ENCODE measurements at regions not wholly inside any gene's neighbourhood (a gene's known extent, or its start where the extent isn't known, plus 50 kb on each side); places are given as distances from the start of the nearest gene placed in this dataset.
"Not testable (repeated sequence)": the region's sequence is repeated elsewhere in the genome, so short reads cannot be mapped to it uniquely, and the experiment has no call there.

DNA sequence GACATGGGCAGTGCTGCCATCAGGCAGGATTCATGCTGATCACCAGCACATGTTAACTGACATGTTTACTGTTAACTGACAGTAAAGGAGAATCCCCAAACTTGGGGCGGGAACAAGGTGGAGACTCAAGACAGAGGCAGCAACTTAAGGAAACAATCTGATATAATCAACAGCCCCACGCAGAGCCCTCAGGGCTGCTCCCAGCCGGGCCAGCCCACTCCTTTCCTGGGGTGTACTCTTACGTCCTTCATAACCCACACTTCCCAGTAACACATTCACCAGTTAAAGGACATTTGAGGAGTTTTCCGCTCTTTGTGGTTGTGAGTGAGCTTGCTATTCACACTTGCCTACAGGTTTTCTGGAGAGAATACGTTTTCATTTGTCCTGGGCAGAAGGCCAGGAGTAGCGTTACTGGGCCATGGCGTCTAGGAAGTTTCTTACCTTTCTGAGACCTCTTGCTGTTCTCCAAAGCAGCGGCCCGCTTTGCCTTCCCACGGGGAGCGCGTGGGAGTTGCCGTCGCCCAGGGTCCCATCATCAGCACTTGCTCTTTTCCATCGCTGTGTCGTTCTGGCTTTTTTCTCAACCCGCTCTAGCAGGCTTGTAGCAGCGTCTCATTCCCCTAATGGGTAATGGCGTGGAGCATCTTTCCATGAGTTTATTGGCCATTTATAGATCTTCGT, 56.4 kb downstream of the FOXF2 start:
- intact Hi-C loops (cut with DNase I), result no loop called here

DNA sequence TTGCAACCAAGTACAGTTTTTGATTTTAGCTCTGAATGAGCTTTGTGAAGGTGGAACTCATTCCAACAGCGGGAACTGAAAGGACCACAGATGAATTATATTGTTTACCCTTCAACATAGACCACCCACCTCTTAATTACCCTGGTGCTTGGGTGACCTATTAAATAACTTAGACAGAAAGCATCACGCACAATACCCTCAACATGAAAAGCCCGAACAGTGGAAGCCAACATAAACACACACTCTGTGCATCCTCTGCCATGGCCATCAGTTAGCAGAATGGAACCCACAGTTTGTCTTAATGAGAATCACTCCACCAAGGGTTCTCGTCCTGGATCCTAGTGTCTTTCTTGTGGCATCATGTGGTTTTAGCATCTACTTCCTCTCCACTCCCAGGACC, 60.5 kb downstream of the FOXF2 start:
- peak in 1 of 42 donors; percentile 4 for DNase-seq
- intact Hi-C loops (cut with DNase I), result no loop called here

More for the DNA sequence above, 56.4 kb downstream of the FOXF2 start:
- DNase-seq, result peak in 2 of 42 donors; percentile 22 to 37

DNA sequence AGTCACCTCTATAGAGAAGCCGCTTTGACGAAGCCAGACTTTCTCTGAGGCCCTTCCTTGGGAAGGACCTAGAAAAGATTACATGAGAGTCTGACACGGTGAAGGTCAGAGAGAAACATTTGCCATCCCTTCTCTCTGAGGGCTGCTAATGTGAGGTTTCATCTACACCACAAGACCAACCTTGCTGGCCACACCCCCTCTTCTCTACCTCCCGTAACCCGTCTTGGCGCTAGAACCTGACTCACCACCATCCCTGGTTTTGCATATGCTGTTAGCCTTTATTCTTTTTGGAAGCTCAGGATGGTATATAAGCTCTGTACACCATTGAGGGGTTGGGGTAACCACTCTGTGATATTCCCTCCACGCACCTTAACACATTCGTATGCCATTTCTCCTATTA, 63.6 kb downstream of the FOXF2 start:
- intact Hi-C loops (cut with DNase I), result no loop called here
- peak in 1 of 42 donors; percentile 28 for DNase-seq

DNA sequence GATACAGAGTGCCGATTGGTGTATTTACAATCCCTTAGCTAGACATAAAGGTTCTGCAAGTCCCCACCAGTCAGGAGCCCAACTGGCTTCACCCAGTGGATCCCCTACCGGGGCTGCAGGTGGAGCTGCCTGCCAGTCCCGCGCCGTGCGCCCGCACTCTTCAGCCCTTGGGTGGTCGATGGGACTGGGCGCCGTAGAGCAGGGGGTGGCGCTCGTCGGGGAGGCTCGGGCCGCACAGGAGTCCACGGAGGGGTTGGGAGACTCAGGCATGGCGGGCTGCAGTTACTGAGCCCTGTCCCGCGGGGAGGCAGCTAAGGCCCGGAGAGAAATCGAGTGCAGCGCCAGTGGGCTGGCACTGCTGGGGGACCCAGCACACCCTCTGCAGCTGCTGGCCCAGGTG, 67.4 kb downstream of the FOXF2 start:
- intact Hi-C loops (cut with DNase I), result not testable (repeated sequence)

DNA sequence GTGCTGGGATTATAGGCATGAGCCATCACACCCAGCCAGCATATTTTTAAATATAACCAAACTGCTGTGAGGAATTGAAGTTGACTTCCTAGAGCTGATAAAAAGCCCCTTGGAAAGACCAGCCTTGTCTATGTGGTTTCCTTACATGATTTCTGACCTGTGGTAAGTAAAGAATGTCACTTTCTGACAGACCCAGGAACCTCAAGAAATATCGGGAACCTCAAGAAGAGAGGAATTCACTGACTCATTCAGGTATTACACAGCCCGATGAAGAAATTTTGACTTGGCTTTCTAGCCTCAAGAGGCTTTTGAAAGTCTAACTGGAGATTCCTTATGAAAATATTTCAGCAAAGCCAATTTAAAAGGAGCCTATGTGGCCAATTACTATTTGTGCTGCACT, 71.8 kb downstream of the FOXF2 start:
- intact Hi-C loops (cut with DNase I), result no loop called here
- no peak for DNase-seq

More for the DNA sequence above, 67.4 kb downstream of the FOXF2 start:
- not testable (repeated sequence) for DNase-seq

DNA sequence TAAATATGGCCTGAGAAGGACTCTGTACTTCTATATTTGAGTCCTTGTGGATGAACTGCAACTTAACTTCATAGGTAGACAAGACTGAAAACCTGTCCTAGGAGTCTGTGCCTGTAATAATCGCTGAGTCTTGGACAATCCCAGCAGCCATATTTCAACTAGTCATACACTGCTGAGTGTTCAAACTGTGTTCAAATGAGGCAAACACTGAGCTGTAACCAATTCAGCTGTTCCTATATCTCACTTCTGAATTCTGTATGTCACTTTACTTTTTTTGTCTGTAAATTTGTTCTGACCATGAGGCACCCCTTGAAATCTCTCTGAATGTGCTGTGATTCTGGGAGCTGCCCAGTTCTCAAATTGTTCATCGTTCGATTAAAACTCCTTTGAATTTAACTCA, 72.4 kb downstream of the FOXF2 start:
- intact Hi-C loops (cut with DNase I), result no loop called here
- DNase-seq, result no peak

DNA sequence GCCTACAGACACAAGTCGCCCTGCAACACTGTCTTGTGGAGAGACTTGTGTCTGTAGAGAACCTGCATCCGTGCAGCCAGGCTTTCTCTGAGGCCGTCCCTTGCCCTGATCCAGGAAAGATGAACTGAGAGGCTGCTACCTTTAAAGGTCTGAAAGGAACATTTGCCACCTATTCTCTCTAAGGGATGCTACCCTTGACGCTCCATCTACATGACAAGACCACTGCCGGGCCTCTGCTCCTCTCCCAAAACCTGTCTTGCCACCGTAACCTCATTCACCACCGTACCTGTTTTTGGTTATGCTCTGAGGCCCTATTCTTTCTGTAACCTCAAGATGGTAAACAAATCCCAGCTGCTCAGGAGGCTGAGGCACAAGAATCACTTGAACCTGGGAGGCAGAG, 73.9 kb downstream of the FOXF2 start:
- no peak for DNase-seq
- intact Hi-C loops (cut with DNase I), result no loop called here

DNA sequence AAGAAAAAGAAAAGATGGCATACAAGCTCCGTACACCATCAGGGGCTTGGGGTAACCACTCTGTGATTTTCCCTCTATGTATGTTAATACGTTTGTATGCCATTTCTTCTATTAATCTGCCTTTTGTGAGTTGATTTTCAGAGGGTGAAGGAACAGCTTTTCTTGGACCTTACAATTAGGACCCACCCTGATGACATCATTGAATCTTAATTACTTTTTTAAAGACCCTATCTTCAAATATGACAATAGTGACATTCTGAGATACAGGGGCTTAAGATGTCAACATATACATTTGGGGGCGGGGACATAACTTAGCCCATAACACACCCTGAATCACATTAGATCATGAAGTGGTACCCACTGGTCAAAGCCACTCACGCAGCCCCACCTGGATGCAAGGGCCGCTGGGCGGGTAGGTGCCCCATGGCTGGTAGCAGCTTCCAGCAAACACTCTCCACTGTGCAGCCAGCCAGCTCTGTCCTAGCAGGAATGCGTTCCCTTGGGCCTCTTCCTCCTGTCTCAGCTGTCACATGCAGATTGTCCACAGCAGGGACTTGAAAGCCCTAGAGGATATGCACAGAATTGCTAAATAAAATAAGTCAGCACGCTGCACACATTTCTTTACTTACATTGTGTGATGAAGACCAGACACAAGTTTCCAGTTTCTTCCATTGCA, 74.5 kb downstream of the FOXF2 start:
- no peak for DNase-seq
- intact Hi-C loops (cut with DNase I), result no loop called here

DNA sequence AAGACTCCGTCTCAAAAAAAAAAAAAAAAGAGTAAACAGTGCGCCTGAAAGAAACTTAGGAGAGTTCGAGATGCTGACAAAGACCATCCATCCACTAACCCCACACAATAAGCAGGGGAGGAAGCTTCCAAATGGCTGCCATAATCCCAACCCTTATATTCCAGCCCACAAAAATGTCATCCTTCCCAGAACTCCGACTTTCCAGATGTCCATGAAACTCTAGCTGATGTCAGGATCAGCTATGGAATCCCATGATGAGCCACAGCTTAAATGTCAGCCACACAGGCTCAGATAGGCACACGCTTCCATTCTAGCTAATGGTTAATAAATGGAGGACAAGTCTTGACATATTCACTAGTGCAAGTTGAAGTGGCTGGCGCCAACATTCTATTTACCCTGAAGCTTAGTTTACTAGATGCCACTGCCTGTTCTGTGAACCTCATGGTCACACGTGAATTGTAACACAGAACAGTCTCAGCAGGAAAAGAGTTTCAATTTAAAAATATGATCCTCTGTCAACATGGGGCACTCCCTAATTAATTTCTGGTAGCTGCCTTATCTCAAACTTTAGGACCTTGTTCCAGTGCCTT, 75.5 kb downstream of the FOXF2 start:
- no peak for DNase-seq
- intact Hi-C loops (cut with DNase I), result no loop called here

DNA sequence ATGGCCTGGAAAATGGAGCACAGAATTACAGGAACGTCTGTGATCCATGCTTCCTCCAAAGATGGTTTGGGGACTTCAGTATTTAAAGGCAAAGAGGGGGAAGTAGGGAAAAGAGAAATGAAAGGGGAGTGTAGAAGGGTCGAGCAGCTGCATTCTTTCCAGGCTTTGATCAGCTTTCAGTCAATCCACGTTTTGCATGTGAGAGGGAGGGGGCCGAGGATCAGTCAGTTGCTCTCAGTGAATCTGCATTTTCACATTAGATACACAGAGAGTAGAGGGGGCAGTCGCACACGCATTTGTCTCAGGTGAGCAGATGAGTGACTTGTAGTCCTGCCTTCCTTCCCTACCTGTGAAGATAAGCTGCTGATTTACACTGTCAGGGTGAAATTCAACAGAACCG, 78.8 kb downstream of the FOXF2 start:
- no peak for DNase-seq

DNA sequence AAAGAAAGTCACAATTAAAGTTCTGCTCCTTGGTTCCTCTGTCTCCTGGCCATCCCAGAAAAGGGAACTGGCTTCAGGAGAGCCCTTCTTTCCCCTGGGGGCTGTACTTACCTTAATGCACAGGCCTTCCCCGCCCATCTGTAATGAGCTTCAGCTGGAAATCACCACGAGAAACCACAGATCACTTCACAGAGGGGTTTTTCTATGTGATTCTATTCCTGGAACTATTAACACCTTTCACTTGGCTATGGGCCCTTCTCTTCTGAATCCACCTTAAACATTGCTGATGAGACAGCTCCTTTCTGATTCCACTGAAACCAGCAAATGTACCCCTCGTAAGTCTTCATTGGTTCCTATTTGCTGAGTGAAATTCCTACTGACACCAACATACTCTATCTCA, 80.7 kb downstream of the FOXF2 start:
- intact Hi-C loops (cut with DNase I), result no loop called here
- DNase-seq, result no peak

More for the DNA sequence above, 78.8 kb downstream of the FOXF2 start:
- intact Hi-C loops (cut with DNase I), result no loop called here

DNA sequence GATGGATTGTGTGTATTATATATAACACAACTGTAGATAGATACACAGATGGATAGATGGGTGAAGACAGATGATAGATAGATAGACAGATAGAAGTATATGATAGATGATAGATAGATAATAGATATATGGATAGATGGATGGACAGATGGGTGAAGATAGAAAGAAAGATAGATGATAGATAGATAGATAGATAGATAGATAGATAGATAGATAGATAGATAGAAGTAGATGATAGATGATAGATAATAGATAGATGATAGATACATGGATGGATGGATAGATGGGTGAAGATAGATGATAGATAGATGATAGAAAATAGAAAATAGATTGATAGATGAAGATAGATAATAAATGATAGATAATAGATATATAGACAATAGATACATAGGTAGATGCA, 83.3 kb downstream of the FOXF2 start:
- DNase-seq, result no peak
- intact Hi-C loops (cut with DNase I), result no loop called here

DNA sequence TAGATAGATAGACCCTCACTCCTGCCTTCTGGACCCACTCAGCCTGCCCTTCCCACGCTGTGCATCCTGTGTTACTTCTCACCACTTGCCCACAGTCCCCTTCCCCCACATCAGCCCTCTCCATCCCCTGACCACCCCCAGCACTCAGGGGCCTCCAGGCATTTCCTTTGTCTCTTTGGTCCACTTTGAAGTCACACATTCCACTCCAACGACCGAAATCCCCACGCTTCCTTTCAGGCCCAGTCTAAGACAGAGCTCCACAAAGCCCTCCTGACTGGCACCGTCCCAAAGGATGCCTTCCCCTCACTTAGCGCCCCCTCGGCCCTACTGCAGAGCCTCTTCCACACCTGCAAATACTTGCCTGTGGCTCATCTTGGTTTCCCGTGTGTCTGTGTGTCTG, 83.8 kb downstream of the FOXF2 start:
- no peak for DNase-seq
- intact Hi-C loops (cut with DNase I), result no loop called here

DNA sequence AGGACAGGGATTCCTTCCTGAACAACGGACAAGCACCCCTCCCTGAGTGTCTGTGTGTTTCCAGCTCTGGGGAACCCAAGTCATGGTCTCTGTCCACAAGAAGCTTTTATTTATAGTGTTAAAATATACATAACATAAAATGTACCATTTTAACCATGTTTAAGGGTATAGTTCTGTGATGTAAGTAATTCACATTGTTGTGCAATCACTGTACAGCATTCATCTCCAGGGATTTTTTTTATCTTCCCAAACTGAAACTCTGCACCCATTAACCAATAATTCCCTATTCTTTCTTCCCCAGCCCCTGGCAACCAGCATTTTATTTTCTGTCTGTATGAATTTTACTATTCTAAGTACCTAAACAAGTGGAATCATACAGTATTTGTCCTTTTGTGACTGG, 84.2 kb downstream of the FOXF2 start:
- DNase-seq, result no peak
- intact Hi-C loops (cut with DNase I), result no loop called here

DNA sequence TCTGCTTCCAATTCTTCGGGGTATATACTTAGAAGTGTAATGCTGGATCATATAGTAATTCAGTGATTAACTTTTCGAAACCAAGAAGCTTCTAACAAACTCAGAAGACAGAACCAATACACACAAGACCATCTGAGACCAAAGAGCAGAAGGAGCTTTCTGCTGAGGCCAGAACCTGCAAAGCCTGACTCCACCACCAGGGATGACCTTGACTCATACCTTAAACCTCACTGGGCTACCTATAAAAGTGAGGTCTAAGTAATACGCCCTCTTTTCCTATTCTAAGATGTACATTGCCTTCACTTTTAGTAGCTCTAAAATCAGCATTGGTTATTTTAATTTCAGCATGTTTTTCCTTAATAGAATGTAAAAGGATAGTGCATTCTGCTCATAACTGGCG, 84.8 kb downstream of the FOXF2 start:
- no peak for DNase-seq
- intact Hi-C loops (cut with DNase I), result no loop called here

DNA sequence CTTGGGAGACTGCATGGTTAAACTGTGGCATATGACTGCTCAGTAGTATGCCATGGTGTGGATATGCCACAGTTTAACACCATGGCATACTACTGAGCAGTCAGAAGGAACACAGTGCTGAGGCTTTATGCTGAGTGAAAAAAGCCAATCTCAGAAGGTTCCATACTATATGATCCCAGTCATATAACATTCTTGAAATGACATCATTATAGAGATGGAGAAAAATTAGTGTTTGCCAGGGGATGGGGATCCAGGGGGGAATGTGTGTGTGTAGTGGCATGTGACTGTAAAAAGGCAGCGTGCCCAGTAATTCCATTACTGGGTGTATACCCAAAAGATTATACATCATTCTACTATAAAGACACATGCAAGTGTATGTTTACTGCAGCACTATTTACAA, 85.8 kb downstream of the FOXF2 start:
- intact Hi-C loops (cut with DNase I), result no loop called here
- no peak for DNase-seq

DNA sequence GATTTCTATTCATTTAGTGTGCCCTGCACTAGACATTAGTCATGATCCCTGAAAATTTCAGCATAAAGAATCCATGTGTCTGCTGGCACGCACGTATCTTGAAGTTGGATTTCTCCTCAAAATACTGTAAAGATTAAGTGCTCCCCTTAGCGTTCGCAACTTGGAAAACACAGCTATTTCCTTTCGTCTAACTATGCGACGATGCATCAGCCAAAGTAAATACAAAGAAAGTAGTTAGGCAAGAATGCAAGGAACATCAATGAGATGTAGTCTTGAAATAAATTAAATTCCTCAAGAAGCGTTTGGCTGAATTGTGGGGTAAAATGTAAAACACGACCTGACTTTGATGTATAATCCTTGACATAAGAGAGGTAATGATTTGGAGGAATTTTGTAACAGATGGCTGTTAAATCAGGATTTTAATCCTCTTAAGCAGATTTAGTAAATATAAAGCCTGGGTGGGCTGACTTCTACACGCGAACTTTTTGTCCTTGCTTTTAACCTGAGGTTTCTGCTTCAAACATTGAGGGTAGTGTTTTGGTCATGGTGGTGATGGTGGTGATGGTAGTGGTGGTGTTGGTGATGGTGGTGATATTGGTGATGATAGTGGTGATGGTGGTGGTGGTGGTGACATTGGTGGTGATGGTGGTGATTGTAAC, 88.2 kb downstream of the FOXF2 start:
- no peak for DNase-seq
- intact Hi-C loops (cut with DNase I), result no loop called here

DNA sequence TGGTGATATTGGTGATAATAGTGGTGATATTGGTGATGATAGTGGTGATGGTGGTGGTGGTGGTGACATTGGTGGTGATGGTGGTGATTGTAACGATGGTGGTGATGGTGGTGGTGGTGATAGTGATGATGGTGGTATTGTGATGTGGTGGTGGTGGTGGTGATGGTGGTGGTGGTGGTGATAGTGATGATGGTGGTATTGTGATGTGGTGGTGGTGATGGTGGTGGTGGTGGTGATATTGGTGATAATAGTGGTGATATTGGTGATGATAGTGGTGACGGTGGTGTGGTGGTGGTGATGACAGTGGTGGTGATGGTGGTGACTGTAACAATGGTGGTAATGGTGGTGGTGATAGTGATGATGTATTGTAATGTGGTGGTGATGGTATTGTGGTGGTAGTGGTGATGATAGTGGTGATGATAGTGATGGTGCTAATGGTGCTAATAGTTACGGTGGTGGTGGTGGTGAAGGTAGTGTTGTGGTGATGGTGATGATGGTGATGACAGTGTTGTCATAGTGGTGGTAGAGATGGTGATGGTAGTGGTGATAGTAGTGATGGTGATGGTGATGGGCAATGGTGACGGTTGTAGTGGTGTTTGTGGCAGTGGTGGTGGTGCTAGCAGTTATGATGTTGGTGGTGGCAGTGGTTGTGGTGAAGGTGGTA, 88.9 kb downstream of the FOXF2 start:
- intact Hi-C loops (cut with DNase I); DNase-seq: not testable (repeated sequence)

DNA sequence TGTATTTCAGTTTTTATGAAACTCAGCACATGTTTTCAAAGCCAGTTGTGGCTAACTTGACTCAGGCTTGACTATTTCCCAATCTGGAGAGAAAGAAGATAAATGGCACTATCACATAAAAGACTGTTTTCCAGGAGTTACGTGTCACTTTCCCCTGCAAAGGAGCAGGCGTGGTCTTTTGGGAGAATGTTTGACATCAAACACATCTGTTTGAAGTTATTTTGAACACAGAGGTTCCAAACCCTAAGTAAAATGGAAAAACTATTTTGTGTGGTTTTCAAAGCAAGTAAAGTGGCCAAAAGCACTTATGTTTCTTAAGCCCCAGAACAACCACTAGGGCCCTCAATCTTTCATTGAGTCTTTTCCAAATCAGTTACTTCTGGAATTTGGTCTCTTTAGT, 89.7 kb downstream of the FOXF2 start:
- no peak for DNase-seq
- intact Hi-C loops (cut with DNase I), result no loop called here
